Ascending aorta (tissue), 2 donors: ENCODE measurements at regions not wholly inside any gene's neighbourhood (a gene's known extent, or its start where the extent isn't known, plus 50 kb on each side); places are given as distances from the start of the nearest gene placed in this dataset.

Experiments used
- DNase-seq, 2 donors: peaks; one replicate each; pipeline ENCODE4 v3.0.0-alpha.2; 2019; ENCODE audit warnings: low spot score in 2 of 2
- H3K27ac ChIP-seq, 2 donors: fragments of 200-600 bp; sonication (generic); one replicate each; pipeline ENCODE4 v1.5.1; 2016 to 2017; ENCODE audit warnings: mild to moderate bottlenecking in 1 of 2
- H3K27me3 ChIP-seq: fragments of 200-600 bp; sonication (generic); one replicate; pipeline ENCODE4 v1.5.1; 2017
- H3K36me3 ChIP-seq, 2 donors: fragments of 200-600 bp; sonication (generic); one replicate each; pipeline ENCODE4 v1.5.1; 2016
- H3K4me1 ChIP-seq, 2 donors: fragments of 200-600 bp; sonication (generic); one replicate each; pipeline ENCODE4 v1.5.1; 2016 to 2017; ENCODE audit warnings: mild to moderate bottlenecking in 1 of 2
- H3K4me3 ChIP-seq, 2 donors: fragments of 200-600 bp; sonication (generic); one replicate each; pipeline ENCODE4 v1.5.1; 2016 to 2017; ENCODE audit warnings: mild to moderate bottlenecking in 1 of 2
- H3K9me3 ChIP-seq, 2 donors: fragments of 200-600 bp; sonication (generic); one replicate each; pipeline ENCODE4 v1.5.1; 2016
- intact Hi-C: fragments of 100-400 bp; cut with DNase I; formaldehyde crosslinking; loops from one replicate; pipeline ENCODE4 v1.15.1; 2023
- TF ChIP-seq, protein P1 (sequence below), 3 experiments: fragments of 200-600 bp in 2 of 3; fragments of 450-650 bp in 1 of 3; sonication (generic) in 2 of 3; IDR thresholded peaks; one replicate each; pipeline ENCODE4 v1.5.1; 2016 to 2019; ENCODE audit warnings: antibody characterized with exemption in 3 of 3, mild to moderate bottlenecking in 1 of 3, moderate library complexity in 1 of 3

GRCh38 chr1:218686258-218686657 is 341.1 kb downstream of the TGFB2 start:
- Histone ChIP-seq H3K9me3 (no peaks in the 10 kb centered on the region), H3K36me3 (no peaks in the 10 kb centered on the region), H3K4me3 (no peak overlapping the region), H3K27me3 (no peaks in the 10 kb centered on the region), H3K4me1 (no peaks in the 10 kb centered on the region), H3K27ac (no peak overlapping the region)
- no peak for DNase-seq
- intact Hi-C loops = no loop called here
- TF ChIP-seq, protein P1, sequence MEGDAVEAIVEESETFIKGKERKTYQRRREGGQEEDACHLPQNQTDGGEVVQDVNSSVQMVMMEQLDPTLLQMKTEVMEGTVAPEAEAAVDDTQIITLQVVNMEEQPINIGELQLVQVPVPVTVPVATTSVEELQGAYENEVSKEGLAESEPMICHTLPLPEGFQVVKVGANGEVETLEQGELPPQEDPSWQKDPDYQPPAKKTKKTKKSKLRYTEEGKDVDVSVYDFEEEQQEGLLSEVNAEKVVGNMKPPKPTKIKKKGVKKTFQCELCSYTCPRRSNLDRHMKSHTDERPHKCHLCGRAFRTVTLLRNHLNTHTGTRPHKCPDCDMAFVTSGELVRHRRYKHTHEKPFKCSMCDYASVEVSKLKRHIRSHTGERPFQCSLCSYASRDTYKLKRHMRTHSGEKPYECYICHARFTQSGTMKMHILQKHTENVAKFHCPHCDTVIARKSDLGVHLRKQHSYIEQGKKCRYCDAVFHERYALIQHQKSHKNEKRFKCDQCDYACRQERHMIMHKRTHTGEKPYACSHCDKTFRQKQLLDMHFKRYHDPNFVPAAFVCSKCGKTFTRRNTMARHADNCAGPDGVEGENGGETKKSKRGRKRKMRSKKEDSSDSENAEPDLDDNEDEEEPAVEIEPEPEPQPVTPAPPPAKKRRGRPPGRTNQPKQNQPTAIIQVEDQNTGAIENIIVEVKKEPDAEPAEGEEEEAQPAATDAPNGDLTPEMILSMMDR (IDR thresholded peaks at IDR 0.05) = no peak

DNA sequence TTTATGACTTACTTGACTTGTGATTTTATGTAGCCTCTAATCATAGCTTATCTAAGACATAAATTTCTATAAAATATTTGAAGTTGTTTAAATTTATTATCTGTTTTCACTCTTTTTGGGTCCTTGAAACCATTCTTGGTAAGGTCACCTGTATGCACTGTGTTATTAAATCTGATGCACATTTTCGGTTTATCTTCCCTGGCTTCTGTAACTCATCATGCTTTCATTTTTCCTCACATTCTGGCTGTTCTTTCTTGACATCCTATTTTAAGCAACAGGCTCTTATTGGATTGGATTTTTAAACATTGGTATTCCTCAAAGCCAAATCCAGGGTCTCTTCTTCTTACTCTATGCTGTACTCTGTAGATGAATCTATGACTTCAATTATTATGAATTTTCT is 341.6 kb downstream of the TGFB2 start:
- Histone ChIP-seq H3K27me3 (no peaks in the 10 kb centered on the region), H3K27ac (no peak overlapping the region), H3K4me1 (no peaks in the 10 kb centered on the region), H3K4me3 (no peak overlapping the region), H3K36me3 (no peaks in the 10 kb centered on the region), H3K9me3 (no peaks in the 10 kb centered on the region)
- no peak for DNase-seq
- TF ChIP-seq, protein P1 (IDR thresholded peaks at IDR 0.05) = no peak
- intact Hi-C loops = no loop called here

- TF ChIP-seq, protein P1 (IDR thresholded peaks at IDR 0.05) = no peak
- no peaks in the 10 kb centered on the region for H3K27me3 ChIP-seq
- DNase-seq = no peak
- no peak overlapping the region for H3K27ac ChIP-seq
- peaks cover 0 to 3% of the 10 kb centered on the region in 2 donors for H3K4me1 ChIP-seq
- H3K4me3 ChIP-seq = no peak overlapping the region
- no peaks in the 10 kb centered on the region for H3K9me3 ChIP-seq
- intact Hi-C loops = no loop called here
- H3K36me3 ChIP-seq = no peaks in the 10 kb centered on the region
Observed at GRCh38 chr1:218692808-218693207, 347.7 kb downstream of the TGFB2 start.

DNA sequence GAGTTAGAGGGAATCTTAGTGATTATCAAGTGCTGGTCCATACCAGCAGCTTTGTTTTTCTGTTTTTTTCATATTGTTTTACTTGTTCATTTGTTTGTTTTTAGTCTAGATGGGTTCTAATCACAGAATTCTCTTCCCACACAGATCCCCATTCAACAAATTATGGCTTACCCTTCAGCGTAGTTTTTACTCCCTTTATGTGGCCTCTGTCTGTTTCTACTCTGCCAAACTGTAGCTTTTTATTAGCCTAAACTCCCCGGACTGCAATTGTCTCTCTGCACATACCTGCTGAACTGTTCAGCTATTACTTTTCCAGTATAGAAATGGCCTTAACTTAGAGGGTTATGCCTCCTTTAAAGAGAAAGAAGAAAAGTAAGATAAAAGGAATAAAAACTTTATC is 348.5 kb downstream of the TGFB2 start:
- no peaks in the 10 kb centered on the region for H3K27me3 ChIP-seq
- peaks cover 0 to 3% of the 10 kb centered on the region in 2 donors for H3K4me1 ChIP-seq
- H3K9me3 ChIP-seq = no peaks in the 10 kb centered on the region
- no peak overlapping the region for H3K4me3 ChIP-seq
- no peaks in the 10 kb centered on the region for H3K36me3 ChIP-seq
- intact Hi-C loops = no loop called here
- TF ChIP-seq, protein P1 (IDR thresholded peaks at IDR 0.05) = no peak
- H3K27ac ChIP-seq = no peak overlapping the region
- DNase-seq = no peak

DNA sequence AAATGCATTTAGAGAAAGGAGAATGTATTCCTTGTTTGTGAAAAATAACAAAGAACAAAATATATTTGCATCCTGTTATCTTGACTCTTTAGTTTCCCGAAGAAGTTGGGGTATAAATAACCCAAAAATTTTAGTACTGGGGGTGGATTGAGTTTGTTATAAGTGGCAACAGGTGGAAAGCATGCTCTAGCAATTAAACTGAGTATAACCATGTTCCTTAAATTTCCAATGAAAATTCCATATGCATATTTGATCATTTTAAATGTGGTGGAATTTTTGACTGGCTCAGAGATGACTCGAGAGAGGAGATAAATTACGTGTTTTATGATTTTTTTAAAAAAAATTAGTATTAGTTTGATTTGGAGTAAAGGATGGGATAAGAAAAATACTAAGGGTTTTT is 348.9 kb downstream of the TGFB2 start:
- Histone ChIP-seq H3K27me3 (no peaks in the 10 kb centered on the region), H3K4me1 (peaks cover 0 to 3% of the 10 kb centered on the region in 2 donors), H3K36me3 (no peaks in the 10 kb centered on the region), H3K9me3 (no peaks in the 10 kb centered on the region), H3K4me3 (no peak overlapping the region), H3K27ac (no peak overlapping the region)
- TF ChIP-seq, protein P1 (IDR thresholded peaks at IDR 0.05) = no peak
- intact Hi-C loops = no loop called here
- no peak for DNase-seq

- TF ChIP-seq, protein P1 (IDR thresholded peaks at IDR 0.05) = no peak
- Histone ChIP-seq H3K27ac (no peak overlapping the region), H3K4me3 (no peak overlapping the region), H3K36me3 (no peaks in the 10 kb centered on the region), H3K9me3 (no peaks in the 10 kb centered on the region), H3K4me1 (peaks cover 0 to 3% of the 10 kb centered on the region in 2 donors), H3K27me3 (no peaks in the 10 kb centered on the region)
- intact Hi-C loops = no loop called here
- no peak for DNase-seq
Observed at GRCh38 chr1:218694636-218695035, 349.5 kb downstream of the TGFB2 start.
